GM12891 (cell line): ENCODE measurements at regions not wholly inside any gene's neighbourhood (a gene's known extent, or its start where the extent isn't known, plus 50 kb on each side); places are given as distances from the start of the nearest gene placed in this dataset.

Experiments used
- PAX5 ChIP-seq: IDR thresholded peaks from 2 replicates; pipeline ENCODE4 v1.6.1; 2011; ENCODE audit warnings: low read length, moderate library complexity, mild to moderate bottlenecking; ENCODE audit not compliant: insufficient read depth, severe bottlenecking
- POLR2A ChIP-seq: IDR thresholded peaks from 2 replicates; pipeline ENCODE4 v1.6.1; 2011; ENCODE audit warnings: low read depth, low read length, control low read depth
- POLR2AphosphoS5 ChIP-seq: IDR thresholded peaks from 2 replicates; pipeline ENCODE4 v1.6.1; 2011; ENCODE audit warnings: low read depth, low read length, control low read depth
- POU2F2 ChIP-seq: IDR thresholded peaks from 2 replicates; pipeline ENCODE4 v1.6.1; 2011; ENCODE audit warnings: low read depth, mild to moderate bottlenecking, control low read depth, low read length, moderate library complexity

GRCh38 chr21:27761623-27762022 lies 794.7 kb upstream of the ADAMTS5 start:
- TF ChIP-seq POLR2AphosphoS5 (no peak), POLR2A (no peak), POU2F2 (no peak), PAX5 (no peak)
